NOMO-1 treated with DMSO at 0.1 percent for 48 hours (cell line): ENCODE measurements at regions not wholly inside any gene's neighbourhood (a gene's known extent, or its start where the extent isn't known, plus 50 kb on each side); places are given as distances from the start of the nearest gene placed in this dataset.

Experiments
- DNase-seq: peaks from one replicate; lab custom pipeline; 2025; ENCODE audit not compliant: unreplicated experiment; lab: John Stamatoyannopoulos, UW

DNA sequence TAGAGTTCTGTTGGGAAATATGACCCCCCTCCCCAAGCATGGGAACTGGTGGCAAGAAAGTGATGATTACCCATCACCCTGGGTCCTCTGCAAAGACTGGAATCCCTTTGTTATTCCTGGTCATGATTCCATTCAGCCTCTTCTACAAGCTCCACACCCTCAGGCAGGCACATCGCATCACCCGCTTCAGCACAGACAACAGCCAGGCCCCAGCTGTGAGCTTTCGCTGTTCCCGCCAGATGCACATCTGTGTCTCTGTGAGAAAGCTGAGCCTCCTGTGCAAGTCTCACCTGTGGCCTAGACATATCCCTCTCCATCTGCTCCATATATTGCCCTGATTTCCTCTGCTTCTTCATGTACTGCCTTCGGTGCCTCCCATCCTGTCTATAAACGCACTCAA lies 368.0 kb upstream of the RAB6C start:
- no peak for DNase-seq

GRCh38 chr2:129619471-129619870 lies 360.0 kb upstream of the RAB6C start:
- no peak for DNase-seq

GRCh38 chr2:129620411-129620810 lies 359.1 kb upstream of the RAB6C start:
- DNase-seq = no peak

GRCh38 chr2:129623783-129624182 lies 355.7 kb upstream of the RAB6C start:
- DNase-seq = no peak

DNA sequence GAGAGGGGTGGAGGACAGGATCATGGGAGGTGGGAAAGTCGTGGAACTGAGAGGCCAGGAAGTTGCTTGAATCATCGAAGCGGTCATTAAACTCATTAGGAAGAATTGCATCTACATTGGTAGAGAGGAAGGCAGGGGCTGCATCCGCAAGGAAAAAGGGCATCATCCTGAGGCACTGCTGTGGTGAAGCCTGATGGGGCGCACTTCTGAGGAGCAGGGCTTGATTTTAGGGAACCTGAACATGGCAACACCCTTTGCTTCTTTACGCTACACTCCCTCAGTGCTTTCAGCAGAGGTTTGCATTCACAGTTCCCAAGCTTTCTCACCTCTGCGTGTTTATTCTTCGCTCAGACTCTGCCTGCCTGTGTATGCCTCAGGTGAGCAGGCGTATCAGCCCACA lies 352.0 kb upstream of the RAB6C start:
- no peak for DNase-seq

GRCh38 chr2:129636692-129637091 lies 342.8 kb upstream of the RAB6C start:
- DNase-seq = no peak

DNA sequence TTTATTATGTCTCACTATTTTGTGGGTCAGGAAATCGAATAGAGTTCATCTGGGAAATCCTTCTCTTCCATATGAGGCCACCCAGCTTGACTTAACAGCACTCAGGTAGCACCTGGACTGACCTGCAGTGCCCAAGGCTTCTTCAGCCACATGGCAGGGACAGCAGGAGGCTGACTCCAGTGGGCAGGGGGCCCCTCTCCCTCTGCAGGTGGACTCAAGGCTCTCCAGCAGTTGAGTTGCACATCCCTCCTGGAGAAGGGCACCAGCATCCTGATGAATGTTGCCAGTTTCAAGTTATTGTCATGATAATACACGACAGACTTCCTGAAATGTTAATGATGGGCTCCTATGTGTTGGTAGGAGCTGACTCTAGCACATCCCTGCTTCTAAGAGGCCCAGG lies 338.1 kb upstream of the RAB6C start:
- no peak for DNase-seq

DNA sequence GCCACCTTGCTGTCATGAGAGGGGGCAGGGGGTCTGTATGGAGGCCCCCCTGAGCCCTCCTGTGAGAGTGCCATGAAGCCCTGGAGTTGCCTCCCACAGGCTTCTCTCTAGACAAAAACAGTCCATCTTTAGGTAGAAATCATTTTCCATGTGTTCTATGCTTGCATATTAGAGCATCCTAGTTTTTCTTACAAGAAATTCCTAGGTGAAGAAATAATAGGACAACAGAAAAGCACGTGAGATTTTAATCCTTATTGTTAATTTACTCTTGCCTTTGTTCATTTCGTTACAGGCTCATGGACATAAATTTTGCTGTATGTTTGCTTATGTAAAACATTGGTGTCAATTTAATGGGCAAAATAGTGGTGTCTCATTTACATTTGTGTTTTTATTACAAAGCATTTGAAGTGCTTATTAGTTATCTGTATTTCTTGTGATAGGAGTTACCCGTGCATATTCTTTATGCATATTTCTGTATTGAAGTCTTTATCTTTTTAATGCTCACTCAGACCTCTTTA lies 336.9 kb upstream of the RAB6C start:
- no peak for DNase-seq

- DNase-seq = no peak
Measured at GRCh38 chr2:129645335-129645734, 334.1 kb upstream of the RAB6C start.

- no peak for DNase-seq
Measured at GRCh38 chr2:129646107-129646506, 333.4 kb upstream of the RAB6C start.

GRCh38 chr2:129653246-129653645 lies 326.2 kb upstream of the RAB6C start:
- DNase-seq = no peak

DNA sequence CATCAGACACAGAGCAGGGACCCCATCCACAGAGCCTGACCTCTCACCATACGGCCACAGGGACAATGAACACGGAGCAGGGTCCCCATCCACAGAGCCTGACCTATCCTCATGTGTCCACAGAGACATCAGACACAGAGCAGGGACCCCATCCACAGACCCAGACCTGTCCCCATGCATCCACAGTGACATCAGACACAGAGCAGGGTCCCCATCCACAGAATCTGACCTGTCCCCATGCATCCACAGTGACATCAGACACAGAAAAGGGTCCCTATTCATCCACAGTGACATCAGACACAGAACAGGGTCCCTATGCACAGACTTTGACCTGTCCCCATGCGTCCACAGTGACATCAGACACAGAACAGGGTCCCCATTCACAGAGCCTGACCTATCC lies 325.1 kb upstream of the RAB6C start:
- DNase-seq = no peak

GRCh38 chr2:129656081-129656598 lies 323.3 kb upstream of the RAB6C start:
- no peak for DNase-seq

- no peak for DNase-seq
Measured at GRCh38 chr2:129658430-129658829, 321.0 kb upstream of the RAB6C start.

GRCh38 chr2:129661935-129662334 lies 317.5 kb upstream of the RAB6C start:
- DNase-seq = no peak

DNA sequence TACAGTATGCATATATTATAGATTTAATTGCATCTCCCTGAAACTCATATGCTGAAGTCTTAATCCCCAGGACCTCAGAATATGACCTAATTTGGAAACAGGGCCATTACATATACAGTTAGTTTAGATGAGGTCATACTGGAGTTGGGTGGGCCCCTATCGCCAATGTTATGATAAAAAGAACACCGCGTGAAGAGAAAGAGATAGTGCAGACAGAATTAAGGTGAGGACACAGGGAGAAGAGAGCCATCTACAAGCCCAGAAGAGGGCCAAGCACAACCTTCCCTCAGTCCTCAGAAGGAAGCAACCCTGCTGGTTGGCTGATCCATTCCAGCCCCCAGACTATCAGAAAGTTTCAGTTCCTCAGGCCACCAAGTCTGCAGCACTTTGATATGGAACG lies 311.9 kb upstream of the RAB6C start:
- DNase-seq = no peak

DNA sequence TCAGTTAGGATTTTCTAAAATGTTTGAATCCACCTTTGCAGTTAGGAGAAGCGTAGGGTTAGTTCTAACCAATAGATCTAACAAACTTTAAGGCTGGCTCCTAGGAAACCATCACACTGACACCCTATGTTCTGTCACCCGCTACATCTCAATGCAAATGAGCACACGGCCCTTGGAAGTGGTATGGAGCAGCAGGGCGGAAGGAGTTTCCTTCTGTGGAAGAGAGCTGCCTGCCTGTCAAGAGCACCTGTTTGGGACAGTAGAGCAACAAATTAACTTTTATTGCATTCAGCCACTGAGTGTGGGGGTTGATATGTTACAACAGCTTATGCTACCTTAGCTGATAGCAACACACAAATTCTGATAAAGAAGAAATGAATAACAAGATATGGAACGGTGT lies 306.9 kb upstream of the RAB6C start:
- DNase-seq = no peak

DNA sequence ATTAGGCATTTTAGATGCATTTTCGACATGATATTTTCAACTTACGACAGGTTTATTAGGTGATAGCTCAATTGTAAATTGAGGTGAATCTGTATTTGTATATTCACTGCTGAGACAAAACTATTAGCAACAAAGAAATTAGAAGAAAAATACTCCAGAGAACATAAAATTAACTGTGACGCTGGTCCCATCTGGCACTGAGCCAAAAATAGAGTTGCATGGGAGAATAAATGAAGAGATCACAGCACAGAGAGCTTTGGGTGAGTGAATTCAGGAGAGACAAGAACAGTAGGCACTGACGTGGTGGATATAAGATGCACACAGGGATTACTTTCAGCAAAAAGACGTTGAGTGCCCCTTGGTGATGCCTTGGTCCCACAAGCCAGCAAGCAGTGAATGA lies 306.2 kb upstream of the RAB6C start:
- no peak for DNase-seq

DNA sequence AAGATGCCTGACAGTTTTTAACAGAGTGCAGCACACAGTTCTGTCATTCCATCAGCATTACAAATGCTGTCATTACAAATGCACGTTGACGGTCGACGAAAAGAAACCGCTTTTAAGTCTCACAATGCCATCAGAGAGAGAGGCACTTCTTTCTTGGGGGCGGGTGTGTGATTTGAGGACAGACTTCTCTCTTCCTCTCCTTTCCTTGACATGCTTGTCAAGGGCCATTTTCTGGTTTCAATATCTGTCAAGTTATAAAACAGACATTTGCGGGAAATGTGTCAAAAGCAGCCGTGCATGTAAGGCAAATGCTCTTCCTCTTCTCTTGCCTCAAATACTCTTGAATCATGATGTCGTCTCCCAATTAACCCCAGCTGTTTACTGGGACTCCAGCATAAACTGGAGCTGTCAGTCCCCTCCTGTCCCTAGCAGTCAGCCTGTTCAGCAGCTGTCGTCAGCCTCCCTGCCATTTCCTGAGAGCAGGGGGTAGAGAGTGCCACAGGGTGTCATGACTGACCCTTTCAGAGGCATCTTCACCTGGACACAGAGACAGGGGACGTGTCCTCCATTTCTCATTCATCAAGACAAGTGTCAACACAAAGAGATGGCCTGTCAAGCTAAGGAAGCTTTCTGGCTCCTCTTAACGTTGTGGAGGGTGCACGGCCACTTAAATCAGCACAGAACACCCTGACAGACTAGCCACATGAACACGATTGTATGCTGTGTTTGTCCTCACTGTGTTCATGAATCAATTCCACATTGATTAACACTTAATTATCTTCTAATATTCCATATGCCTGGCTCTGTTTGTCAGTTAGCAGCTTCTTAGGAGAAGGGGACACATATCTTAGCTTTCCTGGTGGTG lies 305.4 kb upstream of the RAB6C start:
- DNase-seq = no peak

GRCh38 chr2:129678751-129679150 lies 300.7 kb upstream of the RAB6C start:
- no peak for DNase-seq

DNA sequence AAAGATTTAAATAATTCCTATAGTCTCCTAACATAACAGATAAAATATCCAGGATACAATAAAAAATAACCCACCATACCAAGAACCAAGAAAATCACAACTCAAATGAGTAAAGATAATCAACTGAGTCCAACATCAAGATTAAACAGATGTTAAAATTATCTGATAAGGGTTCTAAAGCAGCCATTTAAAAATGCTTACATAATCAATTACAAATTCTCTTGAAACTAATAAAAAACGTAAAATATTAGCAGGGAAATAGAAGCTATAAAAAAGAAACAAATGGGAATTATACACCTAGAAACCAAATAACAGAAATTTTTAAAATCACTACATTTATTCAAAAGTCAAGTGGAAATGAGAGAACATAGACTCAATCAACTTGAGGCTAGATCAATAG lies 297.7 kb upstream of the RAB6C start:
- no peak for DNase-seq

DNA sequence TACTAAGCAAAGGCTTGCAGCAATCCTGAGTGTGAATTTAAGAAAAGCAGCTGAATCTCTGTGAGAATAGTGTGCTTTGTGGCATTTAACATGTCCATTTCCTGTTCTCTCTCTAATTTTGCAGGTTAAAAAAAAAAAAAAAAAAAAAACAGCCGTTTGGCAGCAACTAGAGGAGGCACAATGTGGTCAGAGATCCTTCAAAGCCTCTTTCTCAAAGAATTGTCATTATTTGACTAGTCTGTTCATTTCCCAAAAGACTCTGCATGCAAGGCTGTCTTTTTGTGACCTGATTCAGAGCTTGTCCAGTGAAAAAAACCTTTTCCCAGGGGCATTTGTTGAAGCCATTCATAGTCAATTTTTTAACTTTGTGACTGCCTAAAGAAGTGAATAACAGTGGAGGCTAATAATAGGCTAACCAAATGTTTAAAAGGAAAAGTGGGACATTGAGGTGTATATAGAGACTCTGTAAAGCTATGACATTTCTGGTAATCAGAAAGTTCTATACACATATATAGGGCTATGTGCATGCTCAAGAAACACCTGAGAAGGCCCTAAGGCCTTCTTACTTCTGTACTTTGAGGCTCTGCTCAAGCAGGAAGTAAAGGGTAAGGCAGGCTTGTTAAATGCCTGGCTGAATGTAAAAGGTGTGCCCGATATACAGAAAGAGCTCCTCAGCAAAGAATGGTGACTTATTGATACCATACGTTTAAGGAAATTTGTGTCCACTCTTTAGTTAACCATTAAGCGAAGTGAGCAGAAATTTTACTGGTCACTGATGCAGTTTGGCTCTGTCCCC lies 289.6 kb upstream of the RAB6C start:
- no peak for DNase-seq
